ENCODE measurements at regions not wholly inside any gene's neighbourhood (a gene's known extent, or its start where the extent isn't known, plus 50 kb on each side); places are given as distances from the start of the nearest gene placed in this dataset.

DNA sequence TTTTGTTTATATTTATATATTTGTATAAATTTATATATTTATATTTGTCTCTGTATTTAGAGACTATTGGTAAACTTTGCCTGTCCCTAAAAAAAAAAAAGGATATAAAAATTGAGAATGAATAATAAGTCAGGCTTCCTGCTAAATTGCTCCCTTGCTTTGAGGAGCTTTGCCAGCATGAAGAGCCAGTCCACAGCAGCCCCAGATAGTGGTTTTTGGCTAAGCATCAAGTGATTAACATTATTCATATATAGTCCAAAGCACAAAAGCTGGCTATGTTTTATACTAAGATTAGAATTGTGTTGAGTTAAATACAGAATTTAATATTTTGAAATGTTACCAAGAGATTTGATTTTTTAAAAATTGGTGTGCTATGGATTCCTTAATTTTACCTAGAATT is 264.9 kb upstream of the FERD3L start:
- Histone ChIP-seq H3K27ac (ENCODE audit: low read depth, low read length) (no peak overlapping the region), H3K4me3 (ENCODE audit: insufficient read depth, low read length, poor library complexity, severe bottlenecking) (no peak overlapping the region), H3K9me3 (ENCODE audit: insufficient read depth, low read length) (no peaks in the 10 kb centered on the region), H3K27me3 (ENCODE audit: low read length) (no peaks in the 10 kb centered on the region), H3K36me3 (ENCODE audit: low read length) (no peaks in the 10 kb centered on the region), H4K20me1 (ENCODE audit: low read depth, low read length) (no peaks in the 10 kb centered on the region), H3K9ac (ENCODE audit: low read length) (no peak overlapping the region), H3K4me2 (ENCODE audit: low read depth, low read length, poor library complexity, severe bottlenecking) (no peak overlapping the region), H3F3A (ENCODE audit: insufficient read depth) (no peaks in the 10 kb centered on the region), H3K9me2 (replicated peaks; ENCODE audit: insufficient read depth, low read length) (no peaks in the 10 kb centered on the region), H2AFZ (ENCODE audit: low read depth, low read length, severe bottlenecking) (no peak overlapping the region), H3K79me2 (ENCODE audit: insufficient read depth, low read length) (no peaks in the 10 kb centered on the region)
- TF ChIP-seq, protein P1, sequence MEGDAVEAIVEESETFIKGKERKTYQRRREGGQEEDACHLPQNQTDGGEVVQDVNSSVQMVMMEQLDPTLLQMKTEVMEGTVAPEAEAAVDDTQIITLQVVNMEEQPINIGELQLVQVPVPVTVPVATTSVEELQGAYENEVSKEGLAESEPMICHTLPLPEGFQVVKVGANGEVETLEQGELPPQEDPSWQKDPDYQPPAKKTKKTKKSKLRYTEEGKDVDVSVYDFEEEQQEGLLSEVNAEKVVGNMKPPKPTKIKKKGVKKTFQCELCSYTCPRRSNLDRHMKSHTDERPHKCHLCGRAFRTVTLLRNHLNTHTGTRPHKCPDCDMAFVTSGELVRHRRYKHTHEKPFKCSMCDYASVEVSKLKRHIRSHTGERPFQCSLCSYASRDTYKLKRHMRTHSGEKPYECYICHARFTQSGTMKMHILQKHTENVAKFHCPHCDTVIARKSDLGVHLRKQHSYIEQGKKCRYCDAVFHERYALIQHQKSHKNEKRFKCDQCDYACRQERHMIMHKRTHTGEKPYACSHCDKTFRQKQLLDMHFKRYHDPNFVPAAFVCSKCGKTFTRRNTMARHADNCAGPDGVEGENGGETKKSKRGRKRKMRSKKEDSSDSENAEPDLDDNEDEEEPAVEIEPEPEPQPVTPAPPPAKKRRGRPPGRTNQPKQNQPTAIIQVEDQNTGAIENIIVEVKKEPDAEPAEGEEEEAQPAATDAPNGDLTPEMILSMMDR (IDR thresholded peaks at IDR 0.05; ENCODE audit: insufficient read depth, low read length, poor library complexity, severe bottlenecking), result no peak
- no peak for TF ChIP-seq EZH2phosphoT487 (conservative IDR thresholded peaks at IDR 0.05; ENCODE audit: low read length)

DNA sequence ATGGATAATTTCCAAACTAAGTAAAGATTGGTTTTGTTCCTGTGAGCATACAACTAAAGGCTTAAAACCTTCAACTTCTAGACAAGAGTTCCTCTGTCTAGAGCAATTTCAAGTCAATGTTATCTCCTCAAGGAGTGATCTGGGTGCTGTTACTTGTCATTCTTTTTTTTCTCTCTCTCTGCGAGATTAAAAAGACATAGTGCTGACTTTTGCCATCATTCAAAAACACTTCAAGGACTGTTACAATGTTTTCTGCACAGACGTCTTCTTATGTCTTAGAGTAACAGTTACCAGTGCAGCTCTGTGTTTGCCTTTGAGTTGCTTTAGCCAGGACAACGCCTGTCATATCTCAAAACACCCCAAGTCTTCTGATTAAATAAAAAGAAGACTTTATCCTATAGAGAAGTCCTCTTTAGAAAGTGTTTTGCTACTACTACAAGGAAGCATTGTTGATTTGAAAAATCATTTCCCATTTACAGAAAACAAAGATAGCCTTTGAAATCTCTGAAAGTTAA is 263.5 kb upstream of the FERD3L start:
- H3K9ac ChIP-seq (ENCODE audit: low read length), result no peak overlapping the region
- no peaks in the 10 kb centered on the region for H3F3A ChIP-seq (ENCODE audit: insufficient read depth)
- no peaks in the 10 kb centered on the region for H3K9me3 ChIP-seq (ENCODE audit: insufficient read depth, low read length)
- H3K4me2 ChIP-seq (ENCODE audit: low read depth, low read length, poor library complexity, severe bottlenecking), result no peak overlapping the region
- H3K79me2 ChIP-seq (ENCODE audit: insufficient read depth, low read length), result no peaks in the 10 kb centered on the region
- H3K4me3 ChIP-seq (ENCODE audit: insufficient read depth, low read length, poor library complexity, severe bottlenecking), result no peak overlapping the region
- no peaks in the 10 kb centered on the region for H3K27me3 ChIP-seq (ENCODE audit: low read length)
- no peaks in the 10 kb centered on the region for H4K20me1 ChIP-seq (ENCODE audit: low read depth, low read length)
- TF ChIP-seq, protein P1 (IDR thresholded peaks at IDR 0.05; ENCODE audit: insufficient read depth, low read length, poor library complexity, severe bottlenecking), result no peak
- no peak for TF ChIP-seq EZH2phosphoT487 (conservative IDR thresholded peaks at IDR 0.05; ENCODE audit: low read length)
- H2AFZ ChIP-seq (ENCODE audit: low read depth, low read length, severe bottlenecking), result no peak overlapping the region
- no peaks in the 10 kb centered on the region for H3K36me3 ChIP-seq (ENCODE audit: low read length)
- H3K27ac ChIP-seq (ENCODE audit: low read depth, low read length), result no peak overlapping the region
- no peaks in the 10 kb centered on the region for H3K9me2 ChIP-seq (replicated peaks; ENCODE audit: insufficient read depth, low read length)

DNA sequence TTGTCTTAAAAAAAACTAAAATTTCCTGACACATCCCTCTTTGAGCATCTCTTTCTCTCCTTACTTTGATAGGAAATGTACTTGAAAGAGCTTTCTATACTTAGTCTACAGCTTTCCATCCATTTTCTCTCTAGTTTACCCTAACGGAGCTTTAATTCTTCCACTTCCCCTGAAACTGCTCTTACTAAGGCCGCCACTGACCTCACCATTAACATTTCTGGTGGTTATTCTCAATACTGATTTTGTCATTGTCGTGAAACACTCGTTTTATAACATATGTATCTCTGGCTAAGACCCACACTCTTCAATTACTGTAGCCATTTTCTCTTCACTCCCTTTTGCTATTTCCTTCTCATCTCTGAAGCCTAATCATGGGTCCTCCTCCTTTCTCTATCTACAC is 262.0 kb upstream of the FERD3L start:
- Histone ChIP-seq H3K9ac (ENCODE audit: low read length) (no peak overlapping the region), H3K27ac (ENCODE audit: low read depth, low read length) (no peak overlapping the region), H3F3A (ENCODE audit: insufficient read depth) (no peaks in the 10 kb centered on the region), H3K27me3 (ENCODE audit: low read length) (no peaks in the 10 kb centered on the region), H2AFZ (ENCODE audit: low read depth, low read length, severe bottlenecking) (no peak overlapping the region), H3K79me2 (ENCODE audit: insufficient read depth, low read length) (no peaks in the 10 kb centered on the region), H3K9me3 (ENCODE audit: insufficient read depth, low read length) (no peaks in the 10 kb centered on the region), H3K4me2 (ENCODE audit: low read depth, low read length, poor library complexity, severe bottlenecking) (no peak overlapping the region), H3K36me3 (ENCODE audit: low read length) (no peaks in the 10 kb centered on the region), H3K4me3 (ENCODE audit: insufficient read depth, low read length, poor library complexity, severe bottlenecking) (no peak overlapping the region), H3K9me2 (replicated peaks; ENCODE audit: insufficient read depth, low read length) (no peaks in the 10 kb centered on the region), H4K20me1 (ENCODE audit: low read depth, low read length) (no peaks in the 10 kb centered on the region)
- TF ChIP-seq, protein P1 (IDR thresholded peaks at IDR 0.05; ENCODE audit: insufficient read depth, low read length, poor library complexity, severe bottlenecking), result no peak
- no peak for TF ChIP-seq EZH2phosphoT487 (conservative IDR thresholded peaks at IDR 0.05; ENCODE audit: low read length)
